CD4-positive, alpha-beta T cell (primary cell): ENCODE measurements at regions not wholly inside any gene's neighbourhood (a gene's known extent, or its start where the extent isn't known, plus 50 kb on each side); places are given as distances from the start of the nearest gene placed in this dataset.

ENCODE experiments used
- ATAC-seq: fragments of 200-7000 bp; cut with Tn5 transposase; one replicate; pipeline ENCODE4 v1.10.0; 2022; ENCODE audit warnings: mild to moderate bottlenecking; ENCODE audit not compliant: poor library complexity
- CTCF ChIA-PET: fragments of 350-600 bp; sonication (Branson Sonifier 250); formaldehyde crosslinking; loops from one replicate; lab custom pipeline; 2021; ENCODE audit warnings: antibody characterized with exemption, inconsistent platforms; lab: Charles Lee
- POLR2A ChIA-PET: fragments of 350-600 bp; sonication (Branson Sonifier 250); formaldehyde crosslinking; loops from one replicate; lab custom pipeline; 2021; ENCODE audit warnings: antibody characterized with exemption, inconsistent platforms; lab: Charles Lee
- DNase-seq, 14 experiments: peaks; one replicate each; pipeline ENCODE4 v3.0.0-alpha.2; 2013 to 2020; ENCODE audit warnings: mixed read lengths in 2 of 14
- H3K27ac ChIP-seq, 2 donors: one replicate each; pipeline versions ENCODE4 v1.5.1 to v1.7.0; 2013; ENCODE audit warnings: low read length in 2 of 2, low read depth in 1 of 2, mild to moderate bottlenecking in 1 of 2
- H3K27me3 ChIP-seq, 2 experiments: 1 replicate in 1 of 2; 2 replicates in 1 of 2; pipeline versions ENCODE4 v1.6.1 to v1.7.0; 2013; ENCODE audit warnings: low read length in 2 of 2, control low read depth in 1 of 2, mild to moderate bottlenecking in 1 of 2, moderate library complexity in 1 of 2; ENCODE audit not compliant: insufficient read depth in 2 of 2, control insufficient read depth in 1 of 2
- H3K36me3 ChIP-seq: one replicate; pipeline ENCODE4 v1.6.1; 2013; ENCODE audit warnings: low read length, control low read depth; ENCODE audit not compliant: insufficient read depth
- H3K4me1 ChIP-seq: one replicate; pipeline ENCODE4 v1.6.1; 2013; ENCODE audit warnings: low read length, control low read depth; ENCODE audit not compliant: insufficient read depth
- H3K4me3 ChIP-seq: one replicate; pipeline ENCODE4 v1.5.1; 2013; ENCODE audit warnings: mild to moderate bottlenecking, low read length, moderate library complexity
- H3K9me3 ChIP-seq, 2 experiments: 1 replicate in 1 of 2; 2 replicates in 1 of 2; pipeline versions ENCODE4 v1.6.1 to v1.7.0; 2013; ENCODE audit warnings: low read length in 2 of 2, mild to moderate bottlenecking in 2 of 2, control low read depth in 1 of 2, moderate library complexity in 1 of 2; ENCODE audit not compliant: control insufficient read depth in 1 of 2, insufficient read depth in 1 of 2
- H3K27ac Mint-ChIP-seq: one replicate; pipeline ENCODE4 v1.8.0; 2020; ENCODE audit warnings: mixed read lengths
- H3K27me3 Mint-ChIP-seq: one replicate; pipeline ENCODE4 v1.8.0; 2021; ENCODE audit warnings: mixed read lengths
- H3K36me3 Mint-ChIP-seq: one replicate; pipeline ENCODE4 v1.8.0; 2021; ENCODE audit warnings: low read depth, mixed read lengths
- H3K4me1 Mint-ChIP-seq: one replicate; pipeline ENCODE4 v1.8.0; 2021; ENCODE audit warnings: low read depth, mixed read lengths
- H3K4me3 Mint-ChIP-seq: one replicate; pipeline ENCODE4 v1.8.0; 2020; ENCODE audit warnings: mild to moderate bottlenecking, mixed read lengths
- H3K9me3 Mint-ChIP-seq: one replicate; pipeline ENCODE4 v1.8.0; 2020; ENCODE audit warnings: mixed read lengths
- intact Hi-C, 2 experiments: fragments of 100-400 bp; cut with DNase I in 1 of 2; cut with micrococcal nuclease in 1 of 2; formaldehyde crosslinking; loops; one replicate each; pipeline versions ENCODE4 v1.15.1 to v1.9.0; 2023 to 2025; cut with DNase I, micrococcal nuclease
- TF ChIP-seq, protein P1 (sequence below): fragments of 200-600 bp; IDR thresholded peaks from one replicate; pipeline ENCODE4 v1.8.0; 2022; ENCODE audit warnings: antibody characterized with exemption, mild to moderate bottlenecking

DNA sequence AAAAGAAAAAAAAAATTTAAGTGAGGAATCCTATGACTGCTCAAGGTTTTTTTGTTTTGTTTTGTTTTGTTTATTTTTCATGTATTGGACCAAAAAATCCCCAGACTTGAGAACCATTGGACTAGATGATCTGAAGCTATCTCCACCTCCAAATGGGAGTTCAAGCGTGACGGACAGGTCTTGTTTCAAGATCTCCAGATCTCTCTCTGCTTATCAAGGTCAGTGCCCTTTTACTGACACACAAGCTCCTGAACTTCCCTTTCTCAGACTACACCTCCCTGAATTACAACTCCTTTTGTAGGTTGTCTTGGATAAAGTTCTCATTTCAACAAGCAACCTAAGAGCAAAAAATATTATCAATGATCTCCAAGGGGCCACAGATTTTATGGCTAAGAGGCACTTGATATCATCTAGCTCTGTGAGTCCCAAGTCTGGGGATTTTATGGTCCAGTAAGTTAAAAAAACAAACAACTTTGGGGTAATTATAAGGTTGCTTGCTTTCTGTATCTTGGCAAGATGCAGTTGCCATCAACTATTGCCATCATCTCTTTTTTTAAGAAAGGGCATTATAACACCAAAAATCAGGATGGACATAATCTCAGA is 396.0 kb upstream of the ATP5MC3 start:
- ATAC-seq: no peak
- H3K27ac Mint-ChIP-seq: no peak overlapping the region

DNA sequence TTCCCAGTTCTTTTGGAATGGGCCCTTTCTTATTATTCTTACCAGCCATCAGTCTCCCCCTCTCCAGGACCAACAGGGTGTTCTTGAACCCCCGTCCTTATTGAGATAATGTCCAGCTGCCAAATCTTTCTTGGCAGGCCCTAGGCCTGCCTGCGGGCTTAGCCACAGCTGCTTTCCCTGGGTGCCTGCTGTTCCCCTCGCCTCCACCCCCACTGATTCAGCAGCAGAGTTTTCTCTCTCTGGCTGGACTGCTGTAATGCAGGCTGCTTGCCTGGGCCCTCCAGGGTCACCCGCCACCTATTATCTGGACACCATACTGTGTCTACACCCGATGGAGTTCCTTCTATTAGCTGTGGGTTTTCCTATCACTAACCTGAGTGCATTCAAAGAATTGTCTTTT is 395.4 kb upstream of the ATP5MC3 start:
- H3K4me1 Mint-ChIP-seq: no peaks in the 10 kb centered on the region
- TF ChIP-seq, protein P1, sequence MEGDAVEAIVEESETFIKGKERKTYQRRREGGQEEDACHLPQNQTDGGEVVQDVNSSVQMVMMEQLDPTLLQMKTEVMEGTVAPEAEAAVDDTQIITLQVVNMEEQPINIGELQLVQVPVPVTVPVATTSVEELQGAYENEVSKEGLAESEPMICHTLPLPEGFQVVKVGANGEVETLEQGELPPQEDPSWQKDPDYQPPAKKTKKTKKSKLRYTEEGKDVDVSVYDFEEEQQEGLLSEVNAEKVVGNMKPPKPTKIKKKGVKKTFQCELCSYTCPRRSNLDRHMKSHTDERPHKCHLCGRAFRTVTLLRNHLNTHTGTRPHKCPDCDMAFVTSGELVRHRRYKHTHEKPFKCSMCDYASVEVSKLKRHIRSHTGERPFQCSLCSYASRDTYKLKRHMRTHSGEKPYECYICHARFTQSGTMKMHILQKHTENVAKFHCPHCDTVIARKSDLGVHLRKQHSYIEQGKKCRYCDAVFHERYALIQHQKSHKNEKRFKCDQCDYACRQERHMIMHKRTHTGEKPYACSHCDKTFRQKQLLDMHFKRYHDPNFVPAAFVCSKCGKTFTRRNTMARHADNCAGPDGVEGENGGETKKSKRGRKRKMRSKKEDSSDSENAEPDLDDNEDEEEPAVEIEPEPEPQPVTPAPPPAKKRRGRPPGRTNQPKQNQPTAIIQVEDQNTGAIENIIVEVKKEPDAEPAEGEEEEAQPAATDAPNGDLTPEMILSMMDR: no peak
- Histone ChIP-seq H3K4me1 (no peaks in the 10 kb centered on the region), H3K27me3 (peaks cover 0 to 5% of the 10 kb centered on the region in 2 experiments), H3K36me3 (no peaks in the 10 kb centered on the region), H3K27ac (no peak overlapping the region), H3K4me3 (no peak overlapping the region), H3K9me3 (peaks cover 0 to 3% of the 10 kb centered on the region in 2 experiments)
- no peaks in the 10 kb centered on the region for H3K9me3 Mint-ChIP-seq
- no peak overlapping the region for H3K27ac Mint-ChIP-seq
- H3K36me3 Mint-ChIP-seq: no peaks in the 10 kb centered on the region
- ATAC-seq (no peak), DNase-seq (no peak)
- intact Hi-C loops: no loop called here
- H3K27me3 Mint-ChIP-seq: peaks cover 15% of the 10 kb centered on the region
- CTCF ChIA-PET: no interaction called here
- POLR2A ChIA-PET: no interaction called here
- no peak overlapping the region for H3K4me3 Mint-ChIP-seq

More for the DNA sequence above, 396.0 kb upstream of the ATP5MC3 start:
- CTCF ChIA-PET: no interaction called here
- Histone ChIP-seq H3K27me3 (peaks cover 0 to 5% of the 10 kb centered on the region in 2 experiments), H3K36me3 (no peaks in the 10 kb centered on the region), H3K9me3 (peaks cover 0 to 3% of the 10 kb centered on the region in 2 experiments), H3K4me3 (no peak overlapping the region), H3K27ac (no peak overlapping the region), H3K4me1 (no peaks in the 10 kb centered on the region)
- no peak for DNase-seq
- Mint-ChIP-seq H3K36me3 (no peaks in the 10 kb centered on the region), H3K9me3 (no peaks in the 10 kb centered on the region), H3K4me3 (no peak overlapping the region), H3K27me3 (peaks cover 15% of the 10 kb centered on the region), H3K4me1 (no peaks in the 10 kb centered on the region)
- POLR2A ChIA-PET: no interaction called here
- intact Hi-C loops: no loop called here
- TF ChIP-seq, protein P1: no peak

DNA sequence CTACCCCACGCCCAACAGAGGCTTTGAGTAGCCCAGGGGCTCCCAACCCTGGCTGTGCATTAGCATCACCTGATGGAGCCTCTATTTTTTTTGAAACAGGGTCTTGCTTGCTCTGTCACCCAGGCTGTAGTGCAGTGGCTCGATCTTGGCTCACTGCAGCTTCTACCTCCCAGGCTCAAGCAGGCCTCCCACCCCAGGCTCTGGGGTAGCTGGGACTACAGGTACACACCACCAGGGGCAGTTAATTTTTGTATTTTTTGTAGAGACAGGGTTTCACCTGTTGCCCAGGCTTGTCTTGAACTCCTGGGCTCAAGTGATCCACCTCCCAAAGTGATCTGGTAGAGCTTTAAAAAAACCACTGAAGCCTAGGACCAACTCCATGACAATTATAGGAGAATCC is 394.8 kb upstream of the ATP5MC3 start:
- H3K36me3 Mint-ChIP-seq: no peaks in the 10 kb centered on the region
- TF ChIP-seq, protein P1: no peak
- ATAC-seq (no peak), DNase-seq (no peak)
- Histone ChIP-seq H3K27ac (no peak overlapping the region), H3K4me1 (no peaks in the 10 kb centered on the region), H3K4me3 (no peak overlapping the region), H3K27me3 (peaks cover 0 to 5% of the 10 kb centered on the region in 2 experiments), H3K36me3 (no peaks in the 10 kb centered on the region), H3K9me3 (peaks cover 0 to 3% of the 10 kb centered on the region in 2 experiments)
- intact Hi-C loops: no loop called here
- H3K9me3 Mint-ChIP-seq: no peaks in the 10 kb centered on the region
- ChIA-PET POLR2A (no interaction called here), CTCF (no interaction called here)
- H3K27me3 Mint-ChIP-seq: peaks cover 15% of the 10 kb centered on the region
- H3K27ac Mint-ChIP-seq: no peak overlapping the region
- no peaks in the 10 kb centered on the region for H3K4me1 Mint-ChIP-seq
- H3K4me3 Mint-ChIP-seq: no peak overlapping the region
